ENCODE measurements at regions not wholly inside any gene's neighbourhood (a gene's known extent, or its start where the extent isn't known, plus 50 kb on each side); places are given as distances from the start of the nearest gene placed in this dataset.

GRCh38 chr4:28211676-28212470, 1351.2 kb downstream of the STIM2 start:
- DNase-seq (no peak), ATAC-seq (no peak)
- Mint-ChIP-seq H3K4me3 (no peak overlapping the region), H3K4me1 (no peaks in the 10 kb centered on the region), H3K36me3 (ENCODE audit: low read depth) (no peaks in the 10 kb centered on the region), H3K27ac (no peak overlapping the region), H3K27me3 (no peaks in the 10 kb centered on the region)
- H3K9me3 ChIP-seq (ENCODE audit: control insufficient read depth, low read length, poor library complexity, severe bottlenecking), result no peaks in the 10 kb centered on the region

GRCh38 chr4:28221536-28221935, 1360.9 kb downstream of the STIM2 start:
- H3K4me3 Mint-ChIP-seq, result no peak overlapping the region
- H3K36me3 Mint-ChIP-seq (ENCODE audit: low read depth), result no peaks in the 10 kb centered on the region
- H3K27me3 Mint-ChIP-seq, result no peaks in the 10 kb centered on the region
- no peak overlapping the region for H3K27ac Mint-ChIP-seq
- no peaks in the 10 kb centered on the region for H3K4me1 Mint-ChIP-seq
- H3K9me3 ChIP-seq (ENCODE audit: control insufficient read depth, low read length, poor library complexity, severe bottlenecking), result no peaks in the 10 kb centered on the region
- ATAC-seq (no peak), DNase-seq (no peak)

DNA sequence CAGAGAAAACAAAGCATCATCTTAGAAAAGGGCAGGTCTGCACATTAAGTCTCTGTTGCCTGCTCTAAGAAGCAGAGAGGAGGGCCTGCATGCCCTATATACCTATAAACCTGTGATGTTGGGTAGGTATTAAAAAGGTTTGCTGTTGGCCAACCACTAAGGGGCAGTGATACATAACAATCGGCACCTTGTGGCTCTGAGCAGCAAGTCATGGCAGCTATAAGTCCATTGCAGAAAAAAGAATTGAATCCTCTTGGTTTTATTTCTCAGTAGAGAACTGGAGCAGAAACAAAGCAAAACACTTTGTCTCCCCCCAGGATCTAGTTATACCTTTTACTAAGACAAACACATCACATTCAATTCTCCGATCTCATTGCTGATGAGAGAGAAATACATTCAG, 1364.4 kb downstream of the STIM2 start:
- ATAC-seq (no peak), DNase-seq (no peak)
- Mint-ChIP-seq H3K4me1 (no peaks in the 10 kb centered on the region), H3K27ac (no peak overlapping the region), H3K4me3 (no peak overlapping the region), H3K36me3 (ENCODE audit: low read depth) (no peaks in the 10 kb centered on the region), H3K27me3 (no peaks in the 10 kb centered on the region)
- H3K9me3 ChIP-seq (ENCODE audit: control insufficient read depth, low read length, poor library complexity, severe bottlenecking), result no peaks in the 10 kb centered on the region

- H3K4me3 Mint-ChIP-seq, result no peak overlapping the region
- no peak overlapping the region for H3K27ac Mint-ChIP-seq
- no peaks in the 10 kb centered on the region for H3K4me1 Mint-ChIP-seq
- no peaks in the 10 kb centered on the region for H3K9me3 ChIP-seq (ENCODE audit: control insufficient read depth, low read length, poor library complexity, severe bottlenecking)
- no peak for ATAC-seq
- H3K27me3 Mint-ChIP-seq, result no peaks in the 10 kb centered on the region
- H3K36me3 Mint-ChIP-seq (ENCODE audit: low read depth), result no peaks in the 10 kb centered on the region
- no peak for DNase-seq
These were observed 1365.2 kb downstream of the STIM2 start for GRCh38 chr4:28225689-28226353.

- no peaks in the 10 kb centered on the region for H3K9me3 ChIP-seq (ENCODE audit: control insufficient read depth, low read length, poor library complexity, severe bottlenecking)
- no peak for ATAC-seq
- no peaks in the 10 kb centered on the region for H3K36me3 Mint-ChIP-seq (ENCODE audit: low read depth)
- no peak overlapping the region for H3K4me3 Mint-ChIP-seq
- DNase-seq, result no peak
- no peaks in the 10 kb centered on the region for H3K4me1 Mint-ChIP-seq
- no peaks in the 10 kb centered on the region for H3K27me3 Mint-ChIP-seq
- H3K27ac Mint-ChIP-seq, result no peak overlapping the region
These were observed 1366.3 kb downstream of the STIM2 start for GRCh38 chr4:28226962-28227361.

DNA sequence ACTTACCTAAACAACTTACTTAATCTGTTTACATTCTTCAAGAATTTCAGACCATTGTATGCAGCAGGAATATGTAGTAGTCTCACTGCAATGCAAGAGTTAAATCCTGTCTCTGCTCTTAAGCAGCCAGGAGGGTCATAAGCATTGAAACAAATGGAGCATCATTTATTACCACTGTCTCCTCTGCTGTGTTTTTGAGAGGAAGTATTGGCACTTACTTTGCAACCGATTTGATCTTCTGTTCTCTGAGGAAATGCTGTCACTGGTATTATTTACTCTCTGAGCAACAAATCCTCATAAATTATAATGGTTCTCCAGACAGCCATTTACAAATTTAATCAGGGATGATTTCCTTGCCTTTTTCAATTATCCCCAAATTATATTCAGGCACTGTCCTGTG, 1367.1 kb downstream of the STIM2 start:
- Mint-ChIP-seq H3K4me1 (no peaks in the 10 kb centered on the region), H3K4me3 (no peak overlapping the region), H3K36me3 (ENCODE audit: low read depth) (no peaks in the 10 kb centered on the region), H3K27me3 (no peaks in the 10 kb centered on the region), H3K27ac (no peak overlapping the region)
- no peak for DNase-seq
- no peaks in the 10 kb centered on the region for H3K9me3 ChIP-seq (ENCODE audit: control insufficient read depth, low read length, poor library complexity, severe bottlenecking)
- ATAC-seq, result no peak

DNA sequence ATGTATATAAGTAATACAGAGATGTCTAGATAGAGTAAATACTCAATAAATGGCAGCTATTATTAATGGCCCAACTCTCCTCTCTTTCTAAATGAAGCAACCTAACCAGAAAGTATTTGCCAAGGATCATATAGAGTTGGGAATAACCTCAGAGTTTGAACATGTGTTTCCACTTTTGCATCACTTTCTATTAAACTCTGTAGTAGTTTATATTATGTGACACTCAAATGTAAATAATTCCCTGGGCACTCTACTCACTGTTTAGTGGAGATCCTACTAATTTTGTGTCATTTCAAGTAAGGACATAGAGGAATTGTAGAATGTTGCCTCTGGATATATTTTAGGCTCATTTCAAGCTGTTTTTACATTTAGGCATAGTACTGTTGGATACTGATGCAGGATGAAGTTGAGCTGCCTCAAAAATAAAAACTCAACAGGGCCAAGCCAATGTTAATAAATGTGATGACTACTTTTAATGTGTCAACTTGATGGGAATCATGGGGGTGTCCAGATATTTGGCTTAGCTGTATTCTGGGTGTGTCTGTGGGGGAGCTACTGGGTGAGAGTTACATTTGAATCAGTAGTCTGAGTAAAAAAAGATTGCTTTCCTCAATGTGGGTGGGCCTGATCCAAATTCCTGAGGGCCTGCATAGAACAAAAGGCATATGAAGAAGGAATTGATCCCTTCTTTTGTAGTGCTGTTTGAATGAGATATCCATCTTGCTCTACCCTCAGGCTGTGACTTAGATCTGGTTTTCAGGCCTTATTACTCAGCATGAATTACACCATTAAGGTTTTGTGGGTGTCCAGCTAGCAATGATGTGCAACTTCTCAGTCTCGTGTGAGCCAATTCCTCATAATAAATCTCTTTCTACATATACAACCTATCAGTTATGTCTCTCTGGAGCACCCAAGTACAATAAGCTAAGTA, 1368.2 kb downstream of the STIM2 start:
- DNase-seq (no peak), ATAC-seq (no peak)
- H3K4me3 Mint-ChIP-seq, result no peak overlapping the region
- H3K4me1 Mint-ChIP-seq, result no peaks in the 10 kb centered on the region
- H3K27ac Mint-ChIP-seq, result no peak overlapping the region
- no peaks in the 10 kb centered on the region for H3K27me3 Mint-ChIP-seq
- no peaks in the 10 kb centered on the region for H3K9me3 ChIP-seq (ENCODE audit: control insufficient read depth, low read length, poor library complexity, severe bottlenecking)
- H3K36me3 Mint-ChIP-seq (ENCODE audit: low read depth), result no peaks in the 10 kb centered on the region

- H3K9me3 ChIP-seq (ENCODE audit: control insufficient read depth, low read length, poor library complexity, severe bottlenecking), result no peaks in the 10 kb centered on the region
- H3K27me3 Mint-ChIP-seq, result no peaks in the 10 kb centered on the region
- H3K4me3 Mint-ChIP-seq, result no peak overlapping the region
- DNase-seq, result no peak
- no peaks in the 10 kb centered on the region for H3K4me1 Mint-ChIP-seq
- H3K36me3 Mint-ChIP-seq (ENCODE audit: low read depth), result no peaks in the 10 kb centered on the region
- no peak for ATAC-seq
- H3K27ac Mint-ChIP-seq, result no peak overlapping the region
These were observed 1371.7 kb downstream of the STIM2 start for GRCh38 chr4:28232376-28232775.

DNA sequence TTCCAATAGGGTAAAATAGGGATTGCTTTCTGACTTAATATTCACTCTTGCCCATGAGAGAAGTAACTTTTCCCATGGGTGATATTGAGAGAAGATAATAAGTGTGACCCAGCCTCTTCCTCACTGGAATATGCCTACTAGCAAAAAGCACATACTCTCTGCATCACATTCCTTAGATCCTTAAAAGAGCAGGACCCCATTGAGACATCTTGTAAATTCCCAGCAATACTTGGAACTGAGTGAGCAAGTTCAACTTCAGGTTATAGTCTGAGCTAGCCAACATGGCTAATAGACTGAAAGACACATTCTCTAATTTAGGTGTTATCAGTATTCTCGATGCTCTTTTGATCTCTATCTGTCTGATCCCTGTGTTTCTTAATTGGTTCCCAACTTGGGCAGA, 1372.3 kb downstream of the STIM2 start:
- ATAC-seq, result no peak
- H3K4me3 Mint-ChIP-seq, result no peak overlapping the region
- no peaks in the 10 kb centered on the region for H3K36me3 Mint-ChIP-seq (ENCODE audit: low read depth)
- no peak for DNase-seq
- H3K9me3 ChIP-seq (ENCODE audit: control insufficient read depth, low read length, poor library complexity, severe bottlenecking), result no peaks in the 10 kb centered on the region
- H3K4me1 Mint-ChIP-seq, result no peaks in the 10 kb centered on the region
- no peak overlapping the region for H3K27ac Mint-ChIP-seq
- no peaks in the 10 kb centered on the region for H3K27me3 Mint-ChIP-seq

- no peak overlapping the region for H3K4me3 Mint-ChIP-seq
- H3K27me3 Mint-ChIP-seq, result no peaks in the 10 kb centered on the region
- no peaks in the 10 kb centered on the region for H3K9me3 ChIP-seq (ENCODE audit: control insufficient read depth, low read length, poor library complexity, severe bottlenecking)
- no peaks in the 10 kb centered on the region for H3K4me1 Mint-ChIP-seq
- no peaks in the 10 kb centered on the region for H3K36me3 Mint-ChIP-seq (ENCODE audit: low read depth)
- no peak for ATAC-seq
- H3K27ac Mint-ChIP-seq, result no peak overlapping the region
- DNase-seq, result no peak
These were observed 1373.1 kb downstream of the STIM2 start for GRCh38 chr4:28233724-28234123.

DNA sequence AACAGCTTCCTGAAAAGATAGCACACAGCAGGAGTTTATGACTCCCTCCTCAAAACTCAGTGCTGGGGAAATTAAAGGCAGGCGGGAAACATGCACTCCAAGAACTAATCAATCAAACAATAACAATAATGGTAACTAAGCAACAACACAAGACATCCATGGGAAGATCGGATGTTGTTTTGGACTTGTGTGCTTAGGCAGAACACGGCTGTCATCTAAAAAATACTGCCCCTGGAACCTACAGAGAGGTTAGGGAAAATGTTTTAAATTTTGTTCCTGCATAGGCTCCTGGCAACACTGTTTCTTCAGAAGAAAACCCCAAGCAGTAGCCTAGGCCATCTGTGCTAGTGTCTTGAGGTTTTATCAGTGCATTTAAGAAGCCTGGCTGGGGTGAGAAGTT, 1378.2 kb downstream of the STIM2 start:
- DNase-seq, result no peak
- no peaks in the 10 kb centered on the region for H3K27me3 Mint-ChIP-seq
- no peaks in the 10 kb centered on the region for H3K9me3 ChIP-seq (ENCODE audit: control insufficient read depth, low read length, poor library complexity, severe bottlenecking)
- no peaks in the 10 kb centered on the region for H3K36me3 Mint-ChIP-seq (ENCODE audit: low read depth)
- H3K4me3 Mint-ChIP-seq, result no peak overlapping the region
- no peak overlapping the region for H3K27ac Mint-ChIP-seq
- ATAC-seq, result no peak
- H3K4me1 Mint-ChIP-seq, result no peaks in the 10 kb centered on the region

GRCh38 chr4:28241021-28241420, 1380.4 kb downstream of the STIM2 start:
- no peaks in the 10 kb centered on the region for H3K4me1 Mint-ChIP-seq
- no peak overlapping the region for H3K4me3 Mint-ChIP-seq
- no peak for DNase-seq
- ATAC-seq, result no peak
- H3K27ac Mint-ChIP-seq, result no peak overlapping the region
- H3K27me3 Mint-ChIP-seq, result no peaks in the 10 kb centered on the region
- H3K36me3 Mint-ChIP-seq (ENCODE audit: low read depth), result no peaks in the 10 kb centered on the region
- no peaks in the 10 kb centered on the region for H3K9me3 ChIP-seq (ENCODE audit: control insufficient read depth, low read length, poor library complexity, severe bottlenecking)

DNA sequence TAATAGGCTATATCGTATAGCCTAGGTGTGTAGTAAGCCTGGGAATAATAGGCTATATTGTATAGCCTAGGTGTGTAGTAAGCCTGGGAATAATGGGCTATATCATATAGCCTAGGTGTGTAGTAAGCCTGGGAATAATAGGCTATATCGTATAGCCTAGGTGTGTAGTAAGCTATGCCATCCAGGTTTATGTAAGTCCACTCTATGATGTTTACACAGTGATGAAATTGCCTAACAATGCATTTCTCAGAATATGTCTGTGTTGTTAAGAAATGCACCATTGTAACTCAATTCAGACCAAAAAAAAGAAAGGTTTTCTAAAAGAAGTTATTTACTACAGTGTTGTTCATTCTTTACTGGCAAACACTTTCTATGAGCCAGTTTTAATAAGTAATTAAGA, 1387.2 kb downstream of the STIM2 start:
- no peaks in the 10 kb centered on the region for H3K9me3 ChIP-seq (ENCODE audit: control insufficient read depth, low read length, poor library complexity, severe bottlenecking)
- ATAC-seq (no peak), DNase-seq (no peak)
- Mint-ChIP-seq H3K27me3 (no peaks in the 10 kb centered on the region), H3K27ac (no peak overlapping the region), H3K4me1 (no peaks in the 10 kb centered on the region), H3K4me3 (no peak overlapping the region), H3K36me3 (ENCODE audit: low read depth) (no peaks in the 10 kb centered on the region)

Measured in T-helper 17 cell (primary cell).